DND-41 (cell line): ENCODE measurements at regions not wholly inside any gene's neighbourhood (a gene's known extent, or its start where the extent isn't known, plus 50 kb on each side); places are given as distances from the start of the nearest gene placed in this dataset.

ENCODE experiments used
- EZH2 ChIP-seq: IDR thresholded peaks from 3 replicates; pipeline ENCODE4 v1.6.1; 2012; ENCODE audit warnings: borderline replicate concordance, low read depth, mild to moderate bottlenecking, moderate library complexity, low read length, inconsistent platforms; ENCODE audit not compliant: severe bottlenecking
- TF ChIP-seq, protein P1 (sequence below): IDR thresholded peaks from 2 replicates; pipeline ENCODE4 v1.5.1; 2012; ENCODE audit warnings: borderline replicate concordance, low read length, moderate library complexity, mild to moderate bottlenecking; ENCODE audit not compliant: poor library complexity, severe bottlenecking; ENCODE audit errors: extremely low read depth

- TF ChIP-seq, protein P1, sequence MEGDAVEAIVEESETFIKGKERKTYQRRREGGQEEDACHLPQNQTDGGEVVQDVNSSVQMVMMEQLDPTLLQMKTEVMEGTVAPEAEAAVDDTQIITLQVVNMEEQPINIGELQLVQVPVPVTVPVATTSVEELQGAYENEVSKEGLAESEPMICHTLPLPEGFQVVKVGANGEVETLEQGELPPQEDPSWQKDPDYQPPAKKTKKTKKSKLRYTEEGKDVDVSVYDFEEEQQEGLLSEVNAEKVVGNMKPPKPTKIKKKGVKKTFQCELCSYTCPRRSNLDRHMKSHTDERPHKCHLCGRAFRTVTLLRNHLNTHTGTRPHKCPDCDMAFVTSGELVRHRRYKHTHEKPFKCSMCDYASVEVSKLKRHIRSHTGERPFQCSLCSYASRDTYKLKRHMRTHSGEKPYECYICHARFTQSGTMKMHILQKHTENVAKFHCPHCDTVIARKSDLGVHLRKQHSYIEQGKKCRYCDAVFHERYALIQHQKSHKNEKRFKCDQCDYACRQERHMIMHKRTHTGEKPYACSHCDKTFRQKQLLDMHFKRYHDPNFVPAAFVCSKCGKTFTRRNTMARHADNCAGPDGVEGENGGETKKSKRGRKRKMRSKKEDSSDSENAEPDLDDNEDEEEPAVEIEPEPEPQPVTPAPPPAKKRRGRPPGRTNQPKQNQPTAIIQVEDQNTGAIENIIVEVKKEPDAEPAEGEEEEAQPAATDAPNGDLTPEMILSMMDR = no peak
- TF ChIP-seq EZH2 = no peak
Measured at GRCh38 chr20:40749985-40750506, 61.0 kb upstream of the MAFB start.
